Brain microvascular endothelial cell (primary cell): ENCODE measurements at regions not wholly inside any gene's neighbourhood (a gene's known extent, or its start where the extent isn't known, plus 50 kb on each side); places are given as distances from the start of the nearest gene placed in this dataset.

Experiments
- DNase-seq: peaks from one replicate; pipeline ENCODE4 v3.0.0-alpha.2; 2020
- H3K27ac ChIP-seq: fragments of 250-450 bp; sonication (Bioruptor Pico); 2 replicates; pipeline ENCODE4 v1.5.1; 2020; ENCODE audit warnings: mild to moderate bottlenecking, moderate library complexity
- H3K27me3 ChIP-seq: fragments of 250-450 bp; sonication (Bioruptor Pico); replicated peaks from 2 replicates; pipeline ENCODE4 v1.5.1; 2020; ENCODE audit warnings: mild to moderate bottlenecking
- H3K36me3 ChIP-seq: fragments of 250-450 bp; sonication (Bioruptor Pico); replicated peaks from 2 replicates; pipeline ENCODE4 v1.5.1; 2020; ENCODE audit warnings: mild to moderate bottlenecking
- H3K4me3 ChIP-seq: 2 replicates; pipeline ENCODE4 v1.5.1; 2011; ENCODE audit warnings: low read depth, mild to moderate bottlenecking, control low read depth, low read length, moderate library complexity
- in situ Hi-C: cut with HindIII; loops from 2 replicates; pipeline ENCODE4 v1.10.0; 2017; ENCODE audit warnings: low sequenced_read_pairs, low pct_ligation_motif_present
- TF ChIP-seq, protein P1 (sequence below): IDR thresholded peaks from 2 replicates; pipeline ENCODE4 v1.5.1; 2011; ENCODE audit warnings: low read depth, mild to moderate bottlenecking, moderate library complexity, low read length, control low read depth, inconsistent platforms; ENCODE audit errors: missing control alignments

DNA sequence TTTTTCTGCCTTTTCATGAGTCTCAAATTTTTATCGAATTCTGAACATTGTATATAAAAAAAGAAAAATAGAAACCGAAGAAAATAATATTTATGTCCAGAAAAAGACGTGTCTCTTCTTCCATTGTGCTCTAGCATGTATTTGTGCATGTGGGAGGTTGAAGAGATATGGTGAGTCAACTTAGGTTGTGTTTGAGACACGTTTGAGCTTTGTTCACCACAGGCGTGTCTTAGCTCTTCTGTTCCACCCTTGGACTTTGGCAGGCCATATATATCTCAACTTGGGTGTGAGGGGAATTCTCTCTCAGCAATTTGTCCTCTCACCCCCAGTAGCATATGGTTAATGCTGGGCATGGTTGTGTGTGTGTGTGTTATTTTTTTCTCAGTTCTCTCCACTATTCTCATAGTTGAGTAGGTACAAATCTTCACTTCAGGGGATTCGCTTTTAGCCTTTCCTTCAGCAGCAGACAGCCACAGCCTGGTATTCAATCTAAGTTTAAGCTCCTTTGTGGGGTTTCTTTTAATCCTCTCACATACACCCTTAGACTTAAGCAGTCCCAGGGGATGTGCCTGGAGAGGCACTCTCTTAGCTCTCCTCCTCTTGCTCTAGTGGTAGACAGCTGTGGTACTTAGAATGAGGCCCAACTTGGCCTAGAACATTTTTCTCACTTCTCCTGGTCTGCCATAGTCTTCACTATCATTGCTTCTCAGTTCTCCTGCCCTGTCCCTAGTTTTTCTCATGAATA is 286.5 kb upstream of the RBMS3 start:
- H3K27me3 ChIP-seq: no peaks in the 10 kb centered on the region
- TF ChIP-seq, protein P1, sequence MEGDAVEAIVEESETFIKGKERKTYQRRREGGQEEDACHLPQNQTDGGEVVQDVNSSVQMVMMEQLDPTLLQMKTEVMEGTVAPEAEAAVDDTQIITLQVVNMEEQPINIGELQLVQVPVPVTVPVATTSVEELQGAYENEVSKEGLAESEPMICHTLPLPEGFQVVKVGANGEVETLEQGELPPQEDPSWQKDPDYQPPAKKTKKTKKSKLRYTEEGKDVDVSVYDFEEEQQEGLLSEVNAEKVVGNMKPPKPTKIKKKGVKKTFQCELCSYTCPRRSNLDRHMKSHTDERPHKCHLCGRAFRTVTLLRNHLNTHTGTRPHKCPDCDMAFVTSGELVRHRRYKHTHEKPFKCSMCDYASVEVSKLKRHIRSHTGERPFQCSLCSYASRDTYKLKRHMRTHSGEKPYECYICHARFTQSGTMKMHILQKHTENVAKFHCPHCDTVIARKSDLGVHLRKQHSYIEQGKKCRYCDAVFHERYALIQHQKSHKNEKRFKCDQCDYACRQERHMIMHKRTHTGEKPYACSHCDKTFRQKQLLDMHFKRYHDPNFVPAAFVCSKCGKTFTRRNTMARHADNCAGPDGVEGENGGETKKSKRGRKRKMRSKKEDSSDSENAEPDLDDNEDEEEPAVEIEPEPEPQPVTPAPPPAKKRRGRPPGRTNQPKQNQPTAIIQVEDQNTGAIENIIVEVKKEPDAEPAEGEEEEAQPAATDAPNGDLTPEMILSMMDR: no peak
- in situ Hi-C loops: no loop called here

DNA sequence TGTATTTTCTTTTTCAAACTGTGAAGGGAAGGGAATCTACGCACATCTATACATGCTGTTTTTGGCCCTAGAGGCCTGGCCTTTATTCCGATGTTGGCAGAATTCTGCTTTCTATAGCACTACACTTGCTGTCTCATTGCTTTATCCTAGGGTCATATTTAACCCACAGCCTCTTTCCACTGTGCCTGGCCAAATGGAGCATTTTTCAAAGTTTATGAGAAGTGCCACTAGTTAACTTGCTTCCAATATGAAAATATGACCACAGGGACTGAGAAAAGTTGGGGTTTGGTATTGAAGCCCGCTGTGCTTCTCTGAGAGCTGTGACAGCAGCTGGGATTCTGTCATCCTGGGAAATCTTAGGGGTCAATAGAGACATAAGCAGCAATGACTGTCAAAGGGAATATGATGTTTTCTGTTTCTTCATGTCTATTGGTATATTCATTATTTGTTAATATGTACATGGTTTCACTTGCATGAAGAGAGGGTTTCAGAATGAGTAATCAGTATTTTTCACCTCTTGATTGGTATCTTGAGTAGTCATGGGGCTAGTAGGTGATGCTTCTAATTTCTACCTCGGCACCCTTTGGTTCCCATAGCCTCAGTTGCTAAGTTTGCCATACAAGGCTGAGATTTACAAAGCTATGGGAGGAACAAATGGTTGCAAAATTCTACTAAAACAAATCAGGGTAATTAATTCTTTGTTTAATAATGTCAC is 275.8 kb upstream of the RBMS3 start:
- Histone ChIP-seq H3K4me3 (no peak overlapping the region), H3K36me3 (no peaks in the 10 kb centered on the region), H3K27me3 (no peaks in the 10 kb centered on the region), H3K27ac (no peak overlapping the region)
- TF ChIP-seq, protein P1: no peak
- DNase-seq: no peak
- in situ Hi-C loops: no loop called here

More for the DNA sequence above, 286.5 kb upstream of the RBMS3 start:
- Histone ChIP-seq H3K27ac (no peak overlapping the region), H3K36me3 (no peaks in the 10 kb centered on the region), H3K4me3 (no peak overlapping the region)
- DNase-seq: no peak

- no peak for DNase-seq
- Histone ChIP-seq H3K36me3 (no peaks in the 10 kb centered on the region), H3K27ac (no peak overlapping the region), H3K27me3 (no peaks in the 10 kb centered on the region), H3K4me3 (no peak overlapping the region)
- TF ChIP-seq, protein P1: no peak
- in situ Hi-C loops: no loop called here
Observed at GRCh38 chr3:29005862-29006261, 275.0 kb upstream of the RBMS3 start.

GRCh38 chr3:29011441-29011840 is 269.4 kb upstream of the RBMS3 start:
- no peaks in the 10 kb centered on the region for H3K27me3 ChIP-seq
- TF ChIP-seq, protein P1: no peak
- no peak overlapping the region for H3K27ac ChIP-seq
- no peak overlapping the region for H3K4me3 ChIP-seq
- in situ Hi-C loops: no loop called here
- no peaks in the 10 kb centered on the region for H3K36me3 ChIP-seq
- no peak for DNase-seq

- Histone ChIP-seq H3K4me3 (no peak overlapping the region), H3K27me3 (no peaks in the 10 kb centered on the region), H3K36me3 (no peaks in the 10 kb centered on the region), H3K27ac (no peak overlapping the region)
- in situ Hi-C loops: no loop called here
- TF ChIP-seq, protein P1: no peak
- no peak for DNase-seq
Observed at GRCh38 chr3:29011966-29012365, 268.9 kb upstream of the RBMS3 start.
